ENCODE measurements at regions not wholly inside any gene's neighbourhood (a gene's known extent, or its start where the extent isn't known, plus 50 kb on each side); places are given as distances from the start of the nearest gene placed in this dataset.

- no peak overlapping the region for H3K27ac ChIP-seq
- no peak for TF ChIP-seq ZFX (IDR thresholded peaks at IDR 0.05)
- TF ChIP-seq, protein P1, sequence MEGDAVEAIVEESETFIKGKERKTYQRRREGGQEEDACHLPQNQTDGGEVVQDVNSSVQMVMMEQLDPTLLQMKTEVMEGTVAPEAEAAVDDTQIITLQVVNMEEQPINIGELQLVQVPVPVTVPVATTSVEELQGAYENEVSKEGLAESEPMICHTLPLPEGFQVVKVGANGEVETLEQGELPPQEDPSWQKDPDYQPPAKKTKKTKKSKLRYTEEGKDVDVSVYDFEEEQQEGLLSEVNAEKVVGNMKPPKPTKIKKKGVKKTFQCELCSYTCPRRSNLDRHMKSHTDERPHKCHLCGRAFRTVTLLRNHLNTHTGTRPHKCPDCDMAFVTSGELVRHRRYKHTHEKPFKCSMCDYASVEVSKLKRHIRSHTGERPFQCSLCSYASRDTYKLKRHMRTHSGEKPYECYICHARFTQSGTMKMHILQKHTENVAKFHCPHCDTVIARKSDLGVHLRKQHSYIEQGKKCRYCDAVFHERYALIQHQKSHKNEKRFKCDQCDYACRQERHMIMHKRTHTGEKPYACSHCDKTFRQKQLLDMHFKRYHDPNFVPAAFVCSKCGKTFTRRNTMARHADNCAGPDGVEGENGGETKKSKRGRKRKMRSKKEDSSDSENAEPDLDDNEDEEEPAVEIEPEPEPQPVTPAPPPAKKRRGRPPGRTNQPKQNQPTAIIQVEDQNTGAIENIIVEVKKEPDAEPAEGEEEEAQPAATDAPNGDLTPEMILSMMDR (conservative IDR thresholded peaks at IDR 0.05) = no peak
These were observed 246.6 kb downstream of the SS18 start for GRCh38 chr18:25843791-25844190.

DNA sequence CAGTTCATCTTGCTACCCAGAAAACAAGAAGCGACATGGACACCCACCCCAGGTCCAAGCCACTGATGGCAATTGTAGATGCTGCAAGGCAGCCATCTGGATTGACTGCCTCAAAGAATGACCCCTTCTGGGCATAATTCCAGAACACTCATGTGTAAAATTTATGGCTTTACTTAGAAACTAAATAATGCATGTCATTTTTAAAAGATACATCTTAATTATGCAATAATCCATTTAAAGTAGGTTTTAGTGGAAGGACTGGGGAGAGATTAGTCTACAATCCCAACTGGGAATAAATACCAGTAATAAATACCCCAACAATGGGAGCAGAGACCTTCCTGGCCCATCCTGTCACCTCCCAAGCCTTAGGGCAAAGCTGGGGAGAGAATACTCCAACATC lies 247.7 kb downstream of the SS18 start:
- no peak for TF ChIP-seq ZFX (IDR thresholded peaks at IDR 0.05)
- TF ChIP-seq, protein P1 (conservative IDR thresholded peaks at IDR 0.05) = no peak

DNA sequence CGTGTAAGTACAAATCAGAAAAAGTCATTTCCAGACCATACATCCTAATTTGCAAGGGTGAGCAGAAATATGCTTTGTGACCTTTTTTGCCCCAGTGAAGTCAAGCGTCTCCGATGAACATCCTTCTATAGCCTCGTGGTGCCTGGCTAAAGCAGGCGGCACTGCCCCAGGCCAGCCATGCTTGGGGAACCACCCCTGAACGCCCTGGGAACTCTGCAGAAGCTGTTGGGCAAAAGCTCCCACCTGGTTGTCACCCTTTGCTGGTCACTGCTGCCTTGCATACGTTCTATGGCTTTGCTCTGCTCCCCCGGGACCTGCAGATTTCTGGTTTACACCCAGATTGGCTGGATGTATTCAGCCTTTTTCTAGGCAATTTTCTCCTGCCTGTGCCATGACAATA lies 256.4 kb downstream of the SS18 start:
- H3K27ac ChIP-seq = no peak overlapping the region
- TF ChIP-seq, protein P1 (conservative IDR thresholded peaks at IDR 0.05) = no peak
- TF ChIP-seq ZFX (IDR thresholded peaks at IDR 0.05) = no peak

More for the DNA sequence above, 247.7 kb downstream of the SS18 start:
- H3K27ac ChIP-seq = no peak overlapping the region

- TF ChIP-seq, protein P1 (conservative IDR thresholded peaks at IDR 0.05) = peak; percentile 84
- TF ChIP-seq ZFX (IDR thresholded peaks at IDR 0.05) = no peak
- no peak overlapping the region for H3K27ac ChIP-seq
These were observed 258.3 kb downstream of the SS18 start for GRCh38 chr18:25832001-25832604.

GRCh38 chr18:25831301-25831701 lies 259.1 kb downstream of the SS18 start:
- no peak overlapping the region for H3K27ac ChIP-seq
- TF ChIP-seq, protein P1 (conservative IDR thresholded peaks at IDR 0.05) = no peak
- TF ChIP-seq ZFX (IDR thresholded peaks at IDR 0.05) = no peak

DNA sequence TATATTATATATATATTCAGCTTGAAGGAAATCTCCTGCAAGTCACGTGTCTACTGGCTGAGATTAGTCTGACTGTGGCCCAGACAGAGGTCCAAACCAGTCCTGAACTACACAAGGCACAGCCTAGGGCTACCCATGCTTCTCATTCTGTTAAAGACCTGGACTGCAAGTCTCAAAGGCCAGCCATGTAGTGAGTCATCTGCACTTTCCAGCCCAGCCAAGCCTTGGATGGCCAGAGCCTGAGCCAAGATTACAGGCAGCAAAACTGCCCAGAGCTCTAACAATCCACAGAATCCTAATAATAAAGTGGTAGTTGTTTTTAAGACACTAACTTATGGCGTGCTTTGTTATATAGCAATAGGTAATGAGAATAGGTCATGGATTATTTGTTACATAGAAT lies 259.6 kb downstream of the SS18 start:
- TF ChIP-seq, protein P1 (conservative IDR thresholded peaks at IDR 0.05) = no peak
- no peak for TF ChIP-seq ZFX (IDR thresholded peaks at IDR 0.05)
- no peak overlapping the region for H3K27ac ChIP-seq

DNA sequence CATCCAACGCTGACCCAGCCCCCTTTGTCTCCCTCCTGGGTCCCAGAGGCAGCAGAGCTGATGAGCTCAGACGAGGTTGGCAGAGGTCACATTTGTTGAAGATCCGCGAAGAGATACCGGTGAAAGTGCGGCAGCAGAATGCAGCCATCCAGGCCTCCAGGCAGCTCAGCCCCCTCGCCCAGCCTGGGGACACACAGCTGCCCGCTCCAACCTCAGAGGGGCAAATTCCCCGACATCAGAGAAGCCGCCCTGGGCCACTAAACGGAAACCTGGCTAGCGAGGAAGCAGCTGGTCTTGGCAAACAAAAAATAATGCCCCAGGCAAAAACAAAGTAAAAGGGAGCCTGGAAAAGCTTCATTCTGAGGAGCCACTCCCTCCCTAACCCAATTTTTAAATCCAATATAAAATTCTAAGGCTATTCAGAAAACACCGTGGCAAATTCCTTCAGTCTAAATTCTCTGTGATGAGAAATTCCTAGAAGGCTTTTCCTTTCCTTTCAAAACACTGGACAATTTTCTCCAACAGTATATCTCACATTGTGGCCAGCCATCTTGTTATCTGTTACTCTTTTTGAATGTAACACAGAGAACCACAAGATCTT lies 262.4 kb downstream of the SS18 start:
- no peak overlapping the region for H3K27ac ChIP-seq
- no peak for TF ChIP-seq ZFX (IDR thresholded peaks at IDR 0.05)
- TF ChIP-seq, protein P1 (conservative IDR thresholded peaks at IDR 0.05) = no peak
